Retina (tissue), 1 donor: ENCODE measurements at regions not wholly inside any gene's neighbourhood (a gene's known extent, or its start where the extent isn't known, plus 50 kb on each side); places are given as distances from the start of the nearest gene placed in this dataset.

ENCODE experiments used
- DNase-seq: peaks from one replicate; pipeline ENCODE4 v3.0.0-alpha.2; 2016

DNA sequence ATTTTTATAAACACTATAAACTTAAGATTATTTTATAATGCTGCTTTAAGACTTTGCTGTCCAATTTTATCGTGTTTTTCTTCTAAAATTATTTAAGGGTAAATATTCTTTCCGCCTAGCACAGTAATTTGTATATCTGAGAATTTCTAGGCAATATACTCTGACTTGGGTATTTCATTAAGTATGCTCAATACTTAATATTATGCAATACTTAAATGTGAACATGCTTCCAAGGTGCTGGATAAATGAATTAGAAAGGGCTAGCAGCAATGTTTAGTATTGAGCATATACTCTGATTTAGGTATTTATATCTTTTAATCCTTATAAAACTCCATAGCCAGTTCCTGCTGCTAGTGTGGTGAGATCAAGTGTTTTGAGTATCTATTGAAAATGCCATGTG is 60.3 kb upstream of the ANO3 start:
- no peak for DNase-seq

DNA sequence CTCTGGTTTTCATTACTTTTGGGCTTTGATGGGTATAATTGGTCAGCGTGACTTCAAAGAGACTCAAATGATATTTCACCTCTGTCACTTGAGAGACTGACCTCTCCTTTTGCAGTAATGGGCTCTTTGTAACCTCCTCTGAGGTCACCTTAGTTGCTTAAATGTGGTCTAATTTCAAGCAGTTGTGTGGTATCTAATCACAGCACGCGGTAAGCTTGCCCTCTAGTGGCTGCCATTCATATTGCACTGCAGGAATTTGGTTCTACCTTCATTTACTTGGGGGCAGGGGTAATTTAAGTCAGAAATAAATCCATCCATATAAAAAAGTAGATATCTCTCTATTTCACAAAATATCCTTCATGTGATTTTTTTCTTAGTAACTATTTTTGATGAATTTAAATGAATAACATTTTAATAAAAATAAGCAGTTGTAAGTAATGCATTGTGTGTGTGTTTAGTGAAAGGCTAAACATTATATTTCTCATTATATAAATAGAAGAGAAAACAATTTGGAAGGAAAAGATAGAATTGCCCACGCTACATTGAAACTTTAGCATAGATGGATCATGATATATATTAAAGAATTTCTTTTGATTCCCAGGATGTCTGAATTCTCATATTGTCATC is 55.0 kb upstream of the ANO3 start:
- DNase-seq: peak; percentile 73

DNA sequence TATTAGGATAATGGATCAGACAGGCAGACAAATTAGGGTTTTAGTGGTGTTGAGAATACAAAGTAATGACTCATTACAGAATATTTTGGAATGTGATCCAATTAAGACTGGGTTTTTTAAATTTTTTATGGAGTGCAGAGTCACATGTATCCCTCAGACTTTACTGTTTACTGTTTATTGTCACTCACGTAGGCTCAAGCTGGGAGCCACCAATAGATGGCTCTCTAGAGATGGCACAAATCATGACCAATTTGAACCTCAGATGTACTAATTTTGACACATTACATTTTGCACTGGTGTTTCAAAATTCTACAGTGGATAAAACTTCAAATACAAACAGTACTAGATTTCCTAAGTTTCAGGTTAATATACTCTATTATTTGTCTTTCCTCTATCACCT is 53.6 kb upstream of the ANO3 start:
- DNase-seq: no peak
